H1 (cell line): ENCODE measurements at regions not wholly inside any gene's neighbourhood (a gene's known extent, or its start where the extent isn't known, plus 50 kb on each side); places are given as distances from the start of the nearest gene placed in this dataset.

Source experiments
- CHD7 ChIP-seq: fragments of 300-600 bp; sonication (generic); IDR thresholded peaks from 2 replicates; pipeline ENCODE4 v1.7.1; 2012; ENCODE audit warnings: low read length, moderate library complexity, mild to moderate bottlenecking, inconsistent platforms; ENCODE audit not compliant: insufficient replicate concordance
- CREB1 ChIP-seq: IDR thresholded peaks from 2 replicates; pipeline ENCODE4 v1.6.1; 2012; ENCODE audit warnings: inconsistent platforms
- CTCF ChIP-seq, 3 experiments: IDR thresholded peaks; 1 replicate in 2 of 3; 2 replicates in 1 of 3; pipeline versions ENCODE4 v1.5.1 to v1.6.1; 2011; ENCODE audit warnings: low read length in 3 of 3, mild to moderate bottlenecking in 3 of 3, inconsistent platforms in 2 of 3, low read depth in 1 of 3, moderate library complexity in 1 of 3; ENCODE audit not compliant: insufficient read depth in 1 of 3; ENCODE audit errors: control extremely low read depth in 1 of 3
- JUN ChIP-seq: IDR thresholded peaks from 2 replicates; pipeline ENCODE4 v1.6.1; 2011; ENCODE audit warnings: low read depth, mild to moderate bottlenecking, improper control_type of control experiment, low read length
- KDM1A ChIP-seq: fragments of 200-600, 300-600 bp; sonication (generic); IDR thresholded peaks from 2 replicates; pipeline ENCODE4 v1.7.1; 2016; ENCODE audit warnings: mild to moderate bottlenecking, low read length, borderline replicate concordance
- NRF1 ChIP-seq: IDR thresholded peaks from 2 replicates; pipeline ENCODE4 v1.6.1; 2011; ENCODE audit warnings: mild to moderate bottlenecking, low read depth, low read length, improper control_type of control experiment
- PHF8 ChIP-seq: fragments of 200-600 bp; sonication (generic); conservative IDR thresholded peaks from 2 replicates; pipeline ENCODE4 v1.7.1; 2012; ENCODE audit warnings: low read depth, mild to moderate bottlenecking, inconsistent platforms, low read length, moderate library complexity
- POLR2A ChIP-seq, 2 experiments: IDR thresholded peaks; 1 replicate in 1 of 2; 2 replicates in 1 of 2; pipeline ENCODE4 v1.6.1; 2011; ENCODE audit warnings: low read depth in 2 of 2, low read length in 2 of 2, mild to moderate bottlenecking in 2 of 2; ENCODE audit errors: control extremely low read depth in 1 of 2
- SP1 ChIP-seq: IDR thresholded peaks from 2 replicates; pipeline ENCODE4 v1.6.1; 2011; ENCODE audit warnings: low read depth, low read length
- YY1 ChIP-seq: IDR thresholded peaks from 2 replicates; pipeline ENCODE4 v1.6.1; 2011; ENCODE audit warnings: low read depth, mild to moderate bottlenecking, low read length

- peak; percentile 38 to 64 (median 62) for TF ChIP-seq CTCF (IDR thresholded peaks at IDR 0.05; ENCODE audit: control extremely low read depth in 1 of 3, insufficient read depth in 1 of 3, low read depth in 1 of 3, low read length in 3 of 3)
- no peak for TF ChIP-seq YY1
- TF ChIP-seq NRF1, result no peak
- no peak for TF ChIP-seq CREB1
- TF ChIP-seq SP1, result no peak
- TF ChIP-seq PHF8, result no peak
- no peak for TF ChIP-seq CHD7
- no peak for TF ChIP-seq JUN
- no peak for TF ChIP-seq POLR2A (IDR thresholded peaks at IDR 0.05; ENCODE audit: control extremely low read depth in 1 of 2, low read depth in 2 of 2, low read length in 2 of 2)
- TF ChIP-seq KDM1A, result no peak
Observed at GRCh38 chr9:15357050-15357653, 50.1 kb upstream of the TTC39B start (continued).
